Prostate gland (tissue), 2 donors: ENCODE measurements at regions not wholly inside any gene's neighbourhood (a gene's known extent, or its start where the extent isn't known, plus 50 kb on each side); places are given as distances from the start of the nearest gene placed in this dataset.

Experiments
- DNase-seq: peaks from one replicate; pipeline ENCODE4 v3.0.0-alpha.2; 2019; ENCODE audit warnings: low spot score
- H3K27ac ChIP-seq, 2 donors: fragments of 200-600 bp; sonication (generic); 2 replicates each; pipeline ENCODE4 v1.5.1; 2017 to 2019
- H3K27me3 ChIP-seq: fragments of 200-600 bp; sonication (generic); replicated peaks from 2 replicates; pipeline ENCODE4 v1.5.1; 2019; ENCODE audit not compliant: insufficient read depth
- H3K36me3 ChIP-seq, 2 donors: fragments of 200-600 bp; sonication (generic); 1 replicate in 1 of 2; 2 replicates in 1 of 2; pipeline versions ENCODE4 v1.5.1 to v1.8.1; 2017 to 2019
- H3K4me1 ChIP-seq: fragments of 200-600 bp; sonication (generic); replicated peaks from 2 replicates; pipeline ENCODE4 v1.5.1; 2019
- H3K4me3 ChIP-seq, 2 donors: fragments of 200-600 bp; sonication (generic); 2 replicates each; pipeline ENCODE4 v1.5.1; 2017 to 2019
- H3K9me3 ChIP-seq: fragments of 200-600 bp; sonication (generic); 2 replicates; pipeline ENCODE4 v1.5.1; 2017
- CTCF ChIP-seq, 4 experiments: fragments of 200-600 bp in 2 of 4; fragments of 450-650 bp in 2 of 4; sonication (generic) in 2 of 4; IDR thresholded peaks; 1 replicate in 3 of 4; 2 replicates in 1 of 4; pipeline ENCODE4 v1.5.1; 2016 to 2019; ENCODE audit warnings: antibody characterized with exemption in 4 of 4, mild to moderate bottlenecking in 2 of 4, moderate library complexity in 2 of 4
- POLR2A ChIP-seq: fragments of 450-650 bp; IDR thresholded peaks from one replicate; pipeline ENCODE4 v1.6.1; 2016; ENCODE audit warnings: antibody characterized with exemption, mild to moderate bottlenecking
- POLR2AphosphoS5 ChIP-seq: sonication (generic); formaldehyde crosslinking; IDR thresholded peaks from one replicate; pipeline ENCODE4 v1.6.1; 2017; ENCODE audit warnings: antibody characterized with exemption
- WGBS: methylation state at CpG from one replicate; pipeline ENCODE4 v1.1.5; 2018; 5-methylcytosine and 5-hydroxymethylcytosine counted together
- intact Hi-C: fragments of 100-400 bp; cut with DNase I; formaldehyde crosslinking; loops from one replicate; pipeline ENCODE4 v1.14.2; 2022

DNA sequence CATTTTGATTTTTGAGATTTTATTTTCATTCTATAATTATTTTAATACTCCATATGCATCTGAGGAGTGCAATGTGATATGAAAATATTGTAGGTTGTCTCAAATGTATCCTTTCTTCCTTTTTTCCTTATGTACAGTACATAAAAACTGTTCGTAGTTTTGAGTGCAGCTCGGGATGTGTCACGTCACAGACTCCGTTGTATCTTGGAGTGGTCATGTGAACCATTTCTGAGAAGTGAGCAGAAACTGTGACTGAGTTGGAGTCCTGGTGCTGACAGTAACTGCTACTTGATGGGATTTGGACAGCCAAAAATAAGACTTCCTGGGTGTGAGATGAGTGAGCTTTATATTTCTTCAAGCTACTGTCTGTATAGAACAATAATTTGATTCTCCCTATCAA, 761.4 kb upstream of the MAN1A1 start:
- Histone ChIP-seq H3K27ac (no peak overlapping the region), H3K9me3 (no peaks in the 10 kb centered on the region), H3K4me1 (no peaks in the 10 kb centered on the region), H3K36me3 (no peaks in the 10 kb centered on the region), H3K27me3 (no peaks in the 10 kb centered on the region), H3K4me3 (no peak overlapping the region)
- intact Hi-C loops, result no loop called here
- TF ChIP-seq POLR2A (no peak), POLR2AphosphoS5 (no peak), CTCF (IDR thresholded peaks at IDR 0.05) (no peak)
- WGBS, result 89% methylated on average over 4 of the region's 4 CpGs
- no peak for DNase-seq

GRCh38 chr6:120108061-120108795, 758.7 kb upstream of the MAN1A1 start:
- no peak for DNase-seq

DNA sequence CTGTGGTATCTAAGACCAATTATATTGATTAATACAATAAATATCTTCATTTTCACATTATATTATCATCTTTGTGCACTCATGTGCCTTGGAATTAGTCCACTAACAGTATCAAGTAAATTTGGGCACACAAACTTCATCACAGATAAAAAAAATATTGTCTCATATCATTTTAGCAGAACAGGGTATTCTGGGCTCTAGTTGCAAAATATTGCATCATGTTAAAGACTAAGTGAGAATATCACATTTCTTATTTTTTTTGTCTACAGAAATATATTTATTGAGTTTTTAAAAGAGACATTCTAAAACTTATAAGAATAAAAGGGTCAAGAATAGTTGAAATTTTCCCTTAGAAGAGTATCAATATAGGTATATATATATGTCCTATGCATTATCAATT, 754.1 kb upstream of the MAN1A1 start:
- intact Hi-C loops, result no loop called here
- Histone ChIP-seq H3K4me3 (no peak overlapping the region), H3K4me1 (no peaks in the 10 kb centered on the region), H3K27ac (no peak overlapping the region), H3K27me3 (no peaks in the 10 kb centered on the region), H3K9me3 (no peaks in the 10 kb centered on the region), H3K36me3 (no peaks in the 10 kb centered on the region)
- no peak for DNase-seq
- TF ChIP-seq POLR2AphosphoS5 (no peak), CTCF (IDR thresholded peaks at IDR 0.05) (no peak), POLR2A (no peak)

More at GRCh38 chr6:120108061-120108795, 758.7 kb upstream of the MAN1A1 start:
- Histone ChIP-seq H3K9me3 (no peaks in the 10 kb centered on the region), H3K27me3 (no peaks in the 10 kb centered on the region), H3K4me1 (no peaks in the 10 kb centered on the region), H3K36me3 (no peaks in the 10 kb centered on the region), H3K4me3 (no peak overlapping the region), H3K27ac (no peak overlapping the region)
- intact Hi-C loops, result no loop called here
- 88% methylated on average over 1 of the region's 1 CpG for whole genome bisulfite sequencing
- no peak for TF ChIP-seq POLR2AphosphoS5
- no peak for TF ChIP-seq CTCF (IDR thresholded peaks at IDR 0.05)
- TF ChIP-seq POLR2A, result no peak

- Histone ChIP-seq H3K4me1 (no peaks in the 10 kb centered on the region), H3K36me3 (no peaks in the 10 kb centered on the region), H3K27ac (no peak overlapping the region), H3K9me3 (no peaks in the 10 kb centered on the region), H3K27me3 (no peaks in the 10 kb centered on the region), H3K4me3 (no peak overlapping the region)
- intact Hi-C loops, result no loop called here
- WGBS, result 83% methylated on average over 2 of the region's 2 CpGs
- no peak for TF ChIP-seq POLR2A
- TF ChIP-seq POLR2AphosphoS5, result no peak
- TF ChIP-seq CTCF (IDR thresholded peaks at IDR 0.05), result no peak
- DNase-seq, result no peak
Measured at GRCh38 chr6:120096696-120097260, 747.2 kb upstream of the MAN1A1 start.

DNA sequence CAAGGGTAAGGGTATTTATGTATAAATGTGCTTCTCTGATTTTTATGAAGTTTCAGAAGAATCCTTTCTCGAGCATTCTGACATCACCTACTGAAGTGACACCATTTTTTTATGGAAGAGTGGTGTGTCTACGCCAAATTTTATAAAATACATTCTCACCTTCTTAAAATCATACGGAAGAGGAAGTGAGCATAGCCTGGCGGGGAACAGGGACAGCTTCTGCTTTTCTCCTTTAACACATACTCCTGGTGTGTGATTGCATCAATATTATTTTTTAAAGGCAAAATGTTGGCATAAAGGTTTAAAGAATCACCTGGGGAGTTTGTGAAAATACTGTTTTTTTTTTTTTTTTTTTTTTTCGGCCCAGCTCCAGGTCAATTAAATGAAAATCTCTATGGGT, 733.6 kb upstream of the MAN1A1 start:
- no peaks in the 10 kb centered on the region for H3K9me3 ChIP-seq
- H3K36me3 ChIP-seq, result no peaks in the 10 kb centered on the region
- no peaks in the 10 kb centered on the region for H3K4me1 ChIP-seq
- H3K27ac ChIP-seq, result no peak overlapping the region
- 80% methylated on average over 5 of the region's 5 CpGs for WGBS
- no peak for DNase-seq
- intact Hi-C loops, result no loop called here
- H3K27me3 ChIP-seq, result no peaks in the 10 kb centered on the region
- TF ChIP-seq CTCF (IDR thresholded peaks at IDR 0.05) (no peak), POLR2AphosphoS5 (no peak), POLR2A (no peak)
- H3K4me3 ChIP-seq, result no peak overlapping the region
